ENCODE measurements at regions not wholly inside any gene's neighbourhood (a gene's known extent, or its start where the extent isn't known, plus 50 kb on each side); places are given as distances from the start of the nearest gene placed in this dataset.
A peak's percentile ranks its signal among the peaks of the same experiment; 100 is the strongest.

GRCh38 chr22:23522623-23523251, 57.4 kb downstream of the IGLL1 start:
- DNase-seq = no peak

- DNase-seq = peak; percentile 77 to 83
These were observed 58.5 kb downstream of the IGLL1 start for GRCh38 chr22:23521441-23522113.

DNA sequence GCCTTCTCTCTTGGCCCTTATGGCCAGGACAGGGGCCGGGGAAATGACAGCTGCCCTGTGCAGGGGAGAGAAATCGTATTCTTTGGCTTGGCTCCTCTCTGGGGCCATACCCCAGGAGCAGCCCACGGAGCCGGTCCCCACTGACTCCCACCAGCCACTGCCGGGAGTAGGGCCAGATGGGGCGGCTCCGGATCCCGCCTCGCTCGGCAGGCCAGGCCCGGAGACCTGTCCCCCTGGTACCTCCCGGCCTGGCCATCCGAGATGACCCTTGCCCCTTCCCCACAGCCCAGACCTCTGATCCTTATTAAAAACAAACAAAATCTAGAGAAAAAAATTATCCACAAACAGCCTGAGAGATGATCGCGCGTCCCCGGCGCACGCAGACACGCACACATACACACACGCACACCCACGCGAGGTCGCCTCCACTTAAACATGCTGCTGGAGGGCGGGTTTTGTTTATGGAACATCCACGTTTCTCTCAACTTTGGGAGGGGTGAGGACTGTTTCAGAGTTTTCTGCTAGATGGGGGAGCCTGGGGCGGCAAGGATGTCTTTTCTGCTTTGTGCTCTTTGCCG, 59.1 kb downstream of the IGLL1 start:
- DNase-seq = no peak

- no peak for DNase-seq
These were observed 60.5 kb downstream of the IGLL1 start for GRCh38 chr22:23519442-23520157.

DNA sequence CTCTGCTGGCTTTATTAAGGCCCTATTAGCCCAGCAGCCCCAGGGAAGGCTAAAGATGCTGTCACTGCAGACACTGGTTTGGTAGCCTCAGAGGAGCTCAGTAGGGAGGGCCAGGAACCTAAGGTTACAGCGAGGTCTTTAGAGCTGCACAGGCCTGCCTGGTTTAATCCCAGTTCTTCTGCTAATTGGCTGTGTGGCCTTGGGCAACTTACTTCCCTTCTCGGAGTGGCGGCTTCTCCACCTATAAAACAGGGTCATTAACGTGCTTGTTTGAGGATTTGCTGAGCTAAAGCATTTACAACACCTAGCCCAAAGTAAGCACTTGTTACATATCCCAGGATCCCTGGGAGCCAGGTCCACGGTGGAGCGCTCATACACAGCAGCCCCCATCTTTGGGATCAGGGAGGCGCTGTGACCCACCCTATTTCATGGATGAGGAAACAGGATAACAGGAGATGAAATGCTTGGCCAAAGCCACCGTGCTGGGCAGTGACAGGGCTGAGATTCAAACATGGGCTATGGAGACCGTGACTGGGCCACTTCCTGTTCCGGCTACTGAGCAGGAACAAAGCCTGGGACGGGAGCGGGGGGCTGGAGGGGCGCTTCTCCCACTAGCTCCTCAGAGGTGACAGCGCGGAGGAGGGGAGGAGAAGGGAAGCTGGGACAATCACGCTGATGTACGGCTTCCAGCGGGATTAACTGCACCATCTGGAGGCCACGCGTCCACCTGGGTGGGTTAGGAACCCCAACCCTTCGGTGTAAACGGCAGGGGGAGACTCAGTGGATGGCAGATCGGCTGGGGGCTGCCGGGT, 61.5 kb downstream of the IGLL1 start:
- DNase-seq = no peak

DNA sequence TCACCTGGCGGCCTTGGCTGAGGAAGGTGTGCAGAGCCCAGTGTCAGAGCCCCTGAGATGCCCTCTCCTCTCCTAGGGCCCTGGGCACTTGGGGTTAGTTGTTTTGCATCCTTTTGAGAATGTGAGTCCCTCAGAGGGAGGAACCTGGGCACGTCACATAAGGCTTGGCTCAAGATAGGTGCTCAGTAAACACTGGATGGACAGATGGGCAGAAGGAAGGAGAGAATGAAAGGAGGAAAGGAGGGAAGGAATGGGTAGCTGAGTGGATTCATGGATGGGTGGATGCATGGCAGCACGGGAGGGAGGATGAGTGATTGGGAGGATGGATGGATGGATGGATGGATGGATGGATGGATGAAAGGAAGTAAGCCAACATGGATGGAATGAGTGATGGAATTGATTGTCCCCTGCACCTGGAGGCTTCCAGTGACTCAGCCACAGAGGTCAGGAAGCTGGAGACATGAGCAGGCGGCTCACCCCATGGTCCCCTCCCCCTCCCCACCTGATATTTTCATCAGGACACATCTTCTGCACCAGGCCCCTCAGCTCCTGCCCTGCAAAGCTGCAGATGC, 62.2 kb downstream of the IGLL1 start:
- no peak for DNase-seq

DNA sequence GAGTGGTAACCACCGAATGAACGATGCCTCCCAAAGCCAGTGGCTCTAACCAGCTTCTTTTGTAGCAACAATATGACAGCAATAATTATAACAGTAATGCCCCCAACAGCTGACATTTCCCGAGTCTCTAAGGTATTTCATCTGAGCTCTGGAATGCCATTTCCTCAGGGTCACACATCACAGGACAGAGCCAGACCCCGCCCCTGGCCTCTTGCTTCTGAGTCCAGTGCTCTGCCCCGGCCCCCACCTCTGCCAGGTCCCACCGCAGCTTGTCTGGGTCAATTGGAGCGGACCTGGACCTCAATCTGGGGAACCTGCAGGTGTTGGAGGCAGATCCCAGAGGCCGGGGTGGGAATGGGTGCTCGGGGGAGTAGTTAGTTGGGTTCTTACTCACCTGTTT, 63.8 kb downstream of the IGLL1 start:
- DNase-seq = no peak

GRCh38 chr22:23514322-23515038, 65.6 kb downstream of the IGLL1 start:
- DNase-seq = no peak

DNA sequence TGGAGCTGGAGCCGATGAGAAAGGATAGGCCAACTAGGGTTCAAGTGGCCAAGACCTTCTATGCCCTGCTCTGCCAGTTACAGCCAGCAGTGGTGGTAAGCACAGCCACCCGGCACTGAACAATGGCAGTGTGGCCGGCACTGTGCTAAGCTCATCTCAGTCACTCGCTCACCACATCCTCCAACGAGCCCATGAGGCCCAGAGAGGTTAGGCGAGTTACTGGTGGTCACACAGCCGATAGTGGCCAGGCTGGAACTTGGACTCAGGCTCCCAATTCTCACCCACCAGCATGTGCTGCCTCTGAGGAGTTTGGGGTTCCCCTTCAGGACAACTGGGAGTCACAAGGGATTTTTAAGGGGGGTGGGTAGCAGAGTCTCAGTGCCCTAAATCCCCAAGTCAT, 66.4 kb downstream of the IGLL1 start:
- DNase-seq = no peak

GRCh38 chr22:23513133-23513532, 67.0 kb downstream of the IGLL1 start:
- no peak for DNase-seq

GRCh38 chr22:23512721-23513120, 67.4 kb downstream of the IGLL1 start:
- no peak for DNase-seq

DNA sequence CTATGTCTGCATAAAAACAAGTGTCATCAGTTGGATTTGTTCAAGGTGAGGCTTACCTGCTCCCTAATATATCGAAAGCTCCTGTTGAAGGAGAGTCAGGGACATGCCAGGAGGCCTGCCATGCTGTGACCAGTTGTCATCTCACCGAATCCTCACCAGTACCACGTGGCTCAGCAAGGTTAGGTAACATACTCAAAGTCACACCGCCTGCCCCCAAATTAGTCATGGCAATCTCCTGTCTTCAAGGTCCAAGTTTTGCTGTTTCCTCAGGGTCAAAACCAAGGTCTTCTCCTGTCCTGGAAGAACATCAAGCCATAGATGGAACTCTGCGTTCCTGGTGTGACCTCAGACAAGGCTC, 67.8 kb downstream of the IGLL1 start:
- no peak for DNase-seq

DNA sequence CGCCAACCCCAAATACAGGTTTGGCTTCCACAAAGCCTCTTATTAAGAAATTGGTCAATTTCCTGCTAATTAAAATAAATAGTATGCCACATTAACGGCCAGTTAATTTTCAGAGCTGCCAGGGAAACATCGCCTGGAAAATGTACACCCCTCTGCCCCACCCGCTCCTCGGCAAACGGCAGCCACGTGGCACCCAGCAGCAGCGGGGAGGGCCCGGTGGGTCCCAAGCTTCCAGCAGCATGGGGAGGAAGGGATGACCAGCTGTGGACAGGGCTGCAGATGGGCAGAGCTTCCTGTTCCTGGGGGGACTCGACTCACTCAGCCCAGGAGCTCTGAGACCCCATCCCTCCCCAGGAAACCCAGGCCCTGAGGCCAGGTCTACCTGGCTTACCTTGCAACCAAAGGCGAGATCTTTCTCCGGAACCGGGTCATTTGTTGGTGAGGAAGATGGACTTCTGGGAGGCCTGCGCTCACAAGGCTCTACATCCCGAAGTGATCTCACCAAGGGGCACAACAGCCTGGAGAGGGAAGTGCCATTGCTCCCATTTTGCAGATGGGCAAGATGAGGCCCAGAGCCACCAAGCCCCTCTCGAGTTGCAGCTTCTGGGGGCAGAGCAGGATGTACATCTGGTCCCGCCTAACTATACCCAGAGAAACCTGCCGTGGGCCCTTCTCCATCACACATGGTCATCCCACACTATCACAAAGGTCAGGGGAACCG, 68.3 kb downstream of the IGLL1 start:
- DNase-seq = no peak

DNA sequence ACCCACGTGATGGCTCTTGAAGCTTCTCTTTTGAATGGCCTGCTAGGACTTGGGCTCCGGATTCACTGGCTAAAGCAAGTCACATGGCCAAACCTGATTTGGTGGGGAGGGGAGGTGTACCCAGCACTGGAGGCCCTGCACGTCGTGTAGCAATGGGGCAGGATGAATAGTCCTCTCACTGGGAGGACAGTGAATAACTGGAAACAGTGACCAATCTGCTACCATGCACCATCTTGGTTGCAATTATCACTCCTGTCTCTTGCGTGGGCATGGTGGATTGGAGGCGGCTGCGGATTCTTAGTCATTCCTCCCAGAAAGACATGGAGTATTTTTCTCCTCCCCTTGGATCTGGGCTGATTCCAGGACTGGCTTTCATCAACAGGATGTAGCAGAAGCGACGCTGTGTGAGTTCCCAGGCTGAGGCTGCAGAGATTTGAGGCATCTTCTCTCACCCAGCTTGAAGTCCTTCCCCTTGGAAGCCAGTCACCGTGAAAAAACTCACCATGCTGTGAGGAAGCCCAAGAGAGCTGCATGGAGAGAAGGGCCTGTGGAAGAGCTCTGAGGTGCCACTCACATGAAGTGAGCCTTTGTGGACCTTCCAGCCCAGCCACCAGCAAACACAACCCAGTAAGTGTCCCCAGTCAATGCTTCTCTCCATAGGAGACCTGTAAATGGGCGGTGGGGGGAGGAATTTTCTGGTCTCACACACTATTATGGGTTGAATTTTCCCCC, 70.4 kb downstream of the IGLL1 start:
- no peak for DNase-seq

GRCh38 chr22:23504516-23504915, 75.6 kb downstream of the IGLL1 start:
- DNase-seq = no peak

- no peak for DNase-seq
These were observed 76.2 kb downstream of the IGLL1 start for GRCh38 chr22:23503736-23504440.

DNA sequence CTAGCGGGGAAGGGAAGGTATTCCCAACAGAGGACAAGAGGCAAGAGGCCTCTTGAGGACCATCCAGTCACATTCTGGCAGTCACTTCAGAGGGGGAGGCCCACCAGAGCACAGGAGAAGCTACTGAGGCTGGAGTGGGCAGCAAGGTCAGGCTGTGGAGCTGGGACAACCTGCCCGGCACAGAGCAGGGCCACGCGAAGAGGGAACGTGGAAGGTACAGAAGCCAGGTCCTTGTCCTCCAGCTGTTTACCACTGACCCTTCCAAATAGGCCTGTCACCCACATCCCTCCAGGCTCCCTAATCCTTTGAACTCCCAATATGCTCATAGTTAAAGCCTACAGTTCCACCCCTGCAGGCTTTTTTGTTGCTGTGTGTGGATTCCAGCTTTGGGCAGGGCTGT, 76.9 kb downstream of the IGLL1 start:
- no peak for DNase-seq

GRCh38 chr22:23501708-23502107, 78.4 kb downstream of the IGLL1 start:
- DNase-seq = no peak

DNA sequence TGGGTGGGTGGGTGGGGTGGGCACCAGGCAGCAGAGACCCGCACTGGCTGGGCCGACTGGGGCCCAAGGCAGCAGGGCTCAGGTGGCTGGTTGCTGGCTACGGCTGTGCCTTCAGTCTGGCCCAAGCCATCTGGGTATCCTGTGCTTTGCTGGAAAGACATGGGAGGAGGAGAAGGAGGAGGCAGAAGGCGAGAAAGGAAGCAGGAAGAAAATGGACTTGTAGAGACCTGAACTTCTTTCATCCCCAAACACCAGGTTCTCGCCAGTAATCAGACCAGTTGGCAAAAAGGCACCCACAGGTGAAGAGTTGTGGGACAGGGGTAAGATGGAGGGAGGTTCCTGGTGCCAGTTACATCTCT, 78.8 kb downstream of the IGLL1 start:
- DNase-seq = no peak
